ENCODE measurements at regions not wholly inside any gene's neighbourhood (a gene's known extent, or its start where the extent isn't known, plus 50 kb on each side); places are given as distances from the start of the nearest gene placed in this dataset.

GRCh38 chr19:30286378-30286777, 85.8 kb upstream of the ZNF536 start:
- FAIRE-seq = no peak
- Histone ChIP-seq H3K9ac (ENCODE audit: control insufficient read depth, insufficient read depth, low read length) (no peak overlapping the region), H3K4me1 (ENCODE audit: control insufficient read depth, insufficient read depth, low read length) (no peaks in the 10 kb centered on the region), H3K27ac (ENCODE audit: control insufficient read depth, insufficient read depth) (no peak overlapping the region), H3K36me3 (ENCODE audit: control insufficient read depth in 2 of 2, insufficient read depth in 2 of 2, low read length in 1 of 2) (no peaks in the 10 kb centered on the region), H3K9me3 (replicated peaks; ENCODE audit: control insufficient read depth, insufficient read depth, low read length) (no peaks in the 10 kb centered on the region), H3K4me2 (ENCODE audit: control insufficient read depth, insufficient read depth) (no peak overlapping the region), H3K79me2 (ENCODE audit: control insufficient read depth, insufficient read depth, low read length) (no peaks in the 10 kb centered on the region), H2AFZ (ENCODE audit: control insufficient read depth, low read depth, low read length) (no peak overlapping the region), H4K20me1 (ENCODE audit: control insufficient read depth, insufficient read depth) (no peaks in the 10 kb centered on the region), H3K27me3 (replicated peaks in 1 of 2; ENCODE audit: control insufficient read depth in 2 of 2, insufficient read depth in 2 of 2, low read length in 1 of 2) (no peaks in the 10 kb centered on the region), H3K4me3 (no peak overlapping the region)
- CTCF ChIA-PET = no interaction called here
- no TSS peak for BruUV-seq (replicated peaks)
- in situ Hi-C loops (cut with MboI) (no loop called here), intact Hi-C loops (cut with micrococcal nuclease; ENCODE audit: unreplicated experiment) (no loop called here)
- no peak for ATAC-seq
- RAD21 ChIA-PET (ENCODE audit: unreplicated experiment) = no interaction called here
- POLR2A ChIA-PET = no interaction called here
- no peak for DNase-seq (ENCODE audit: low read depth, low spot score)
- 0% methylated on average over 3 of the region's 3 CpGs for WGBS (ENCODE audit: insufficient coverage, insufficient replicate concordance, low lambda C conversion rate, missing lambda C conversion rate)
- SMC1A ChIA-PET (ENCODE audit: uncharacterized antibody, unreplicated experiment) = no interaction called here
- no peak for TF ChIP-seq PKNOX1 (IDR thresholded peaks at IDR 0.05)
- TF ChIP-seq CHD1 (IDR thresholded peaks at IDR 0.05; ENCODE audit: low read depth, low read length) = no peak
- no peak for TF ChIP-seq SMARCA5 (IDR thresholded peaks at IDR 0.05)
- no peak for TF ChIP-seq YY1 (IDR thresholded peaks at IDR 0.05; ENCODE audit: low read depth, low read length)
- no peak for TF ChIP-seq ZNF687 (IDR thresholded peaks at IDR 0.05)
- TF ChIP-seq SUZ12 (IDR thresholded peaks at IDR 0.05; ENCODE audit: unreplicated experiment) = no peak
- no peak for TF ChIP-seq ZZZ3 (IDR thresholded peaks at IDR 0.05; ENCODE audit: control insufficient read depth, insufficient read length, low read depth)
- TF ChIP-seq ATF7 (IDR thresholded peaks at IDR 0.05; ENCODE audit: low read depth) = no peak
- TF ChIP-seq ZBTB40 (IDR thresholded peaks at IDR 0.05; ENCODE audit: borderline replicate concordance) = no peak
- no peak for TF ChIP-seq ZBTB33 (IDR thresholded peaks at IDR 0.05)
- TF ChIP-seq CHD4 (IDR thresholded peaks at IDR 0.05) = no peak
- no peak for TF ChIP-seq SREBF1 (IDR thresholded peaks at IDR 0.05; ENCODE audit: low read length)
- no peak for TF ChIP-seq POU2F2 (IDR thresholded peaks at IDR 0.05; ENCODE audit: borderline replicate concordance, low read depth, low read length)
- TF ChIP-seq PML (IDR thresholded peaks at IDR 0.05; ENCODE audit: low read length) = no peak
- no peak for TF ChIP-seq CREB1 (IDR thresholded peaks at IDR 0.05; ENCODE audit: low read depth)
- TF ChIP-seq PAX5 (IDR thresholded peaks at IDR 0.05; ENCODE audit: borderline replicate concordance, low read depth, low read length) = no peak
